SHP77 treated with DMSO at 0.1 percent for 48 hours (cell line): ENCODE measurements at regions not wholly inside any gene's neighbourhood (a gene's known extent, or its start where the extent isn't known, plus 50 kb on each side); places are given as distances from the start of the nearest gene placed in this dataset.
"Not testable (repeated sequence)": the region's sequence is repeated elsewhere in the genome, so short reads cannot be mapped to it uniquely, and the experiment has no call there.

ENCODE experiments used
- DNase-seq: peaks from one replicate; lab custom pipeline; 2025; lab: John Stamatoyannopoulos, UW

DNA sequence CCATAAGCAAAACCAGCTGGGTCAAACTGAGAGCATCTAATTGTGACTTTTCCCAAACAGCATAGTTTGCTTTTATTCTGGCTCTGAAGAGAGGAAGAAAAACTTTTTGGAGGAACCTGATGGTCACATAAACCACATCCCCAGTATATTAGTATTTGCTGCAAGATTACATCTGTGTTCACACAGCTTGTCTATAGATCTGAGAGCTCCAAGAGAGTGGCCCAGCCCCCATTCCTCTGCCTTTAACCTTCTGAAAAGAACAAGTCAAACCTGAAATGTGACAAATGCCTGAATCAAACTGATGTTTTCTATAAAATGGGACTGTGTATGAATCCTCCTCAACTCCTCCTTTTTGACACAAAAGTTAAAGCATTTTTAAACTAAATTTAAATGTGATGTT lies 435.2 kb downstream of the ZNF479 start:
- not testable (repeated sequence) for DNase-seq

DNA sequence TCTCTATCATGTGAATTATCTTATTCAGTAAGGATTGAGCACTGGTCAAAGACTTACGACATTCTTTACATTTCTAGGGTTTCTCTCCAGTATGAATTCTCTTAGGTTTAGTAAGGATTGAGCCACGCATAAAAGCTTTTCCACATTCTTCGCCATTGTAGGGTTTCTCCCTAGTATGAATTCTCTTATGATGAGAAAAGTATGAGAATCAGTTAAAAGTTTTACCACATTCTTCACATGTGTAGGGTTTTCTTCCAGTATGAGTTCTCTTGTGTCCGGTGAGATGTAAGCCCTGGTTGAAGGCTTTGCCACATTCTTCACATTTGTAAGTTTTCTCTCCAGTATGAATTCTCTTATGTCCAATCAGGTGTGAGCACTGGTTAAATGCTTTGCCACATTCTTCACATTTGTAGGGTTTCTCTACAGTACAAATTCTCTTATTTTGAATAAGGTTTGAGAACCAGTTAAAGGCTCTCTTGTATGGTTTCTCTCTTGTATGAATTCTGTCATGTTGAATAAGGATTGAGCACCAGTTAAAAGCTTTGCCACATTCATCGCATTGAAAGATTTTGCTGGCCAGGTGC lies 445.9 kb downstream of the ZNF479 start:
- DNase-seq, result no peak

DNA sequence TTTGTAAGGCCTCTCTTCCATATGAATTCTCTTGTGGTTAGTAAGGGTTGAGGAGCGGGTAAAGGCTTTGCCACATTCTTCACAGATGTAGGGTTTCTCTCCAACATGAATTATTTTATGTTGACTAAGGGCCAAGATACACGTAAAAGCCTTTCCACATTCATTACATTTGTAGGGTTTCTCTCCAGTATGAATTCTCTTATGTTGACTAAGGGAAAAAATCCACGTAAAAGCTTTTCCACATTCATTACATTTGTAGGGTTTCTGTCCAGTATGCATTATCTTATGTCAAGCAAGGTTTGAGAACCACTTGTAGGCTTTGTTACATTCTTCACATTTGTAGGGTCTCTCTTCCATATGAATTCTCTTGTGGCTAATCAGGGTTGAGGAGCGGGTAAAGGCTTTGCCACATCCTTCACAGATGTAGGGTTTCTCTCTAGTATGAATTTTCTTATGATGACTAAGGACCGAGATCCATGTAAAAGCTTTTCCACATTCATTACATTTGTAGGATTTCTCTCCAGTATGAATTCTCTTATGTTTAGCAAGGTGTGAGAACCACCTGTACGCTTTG lies 493.0 kb downstream of the ZNF479 start:
- DNase-seq, result no peak

GRCh38 chr7:56609852-56610355 lies 493.7 kb upstream of the NUPR2 start:
- no peak for DNase-seq

GRCh38 chr7:56605146-56605545 lies 488.9 kb upstream of the NUPR2 start:
- DNase-seq, result no peak

DNA sequence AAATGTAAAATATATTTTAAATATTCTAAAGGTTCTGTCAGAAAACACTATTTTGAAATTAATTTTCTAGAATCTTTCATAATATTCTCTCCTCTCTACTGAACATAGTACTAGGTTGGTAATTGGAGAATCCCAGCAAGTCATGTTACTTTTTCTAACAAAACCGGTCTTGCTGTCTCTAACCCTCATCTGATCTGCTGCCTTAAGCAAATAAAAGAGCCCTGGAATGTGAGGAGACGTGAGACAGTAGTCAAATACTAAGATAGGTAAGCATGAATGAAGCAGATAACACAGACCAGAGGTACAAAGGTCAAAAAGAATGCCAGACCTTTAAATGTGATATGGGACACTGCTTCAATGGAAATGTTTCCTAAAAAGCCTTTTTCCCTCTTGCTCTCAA lies 462.4 kb upstream of the NUPR2 start:
- no peak for DNase-seq

DNA sequence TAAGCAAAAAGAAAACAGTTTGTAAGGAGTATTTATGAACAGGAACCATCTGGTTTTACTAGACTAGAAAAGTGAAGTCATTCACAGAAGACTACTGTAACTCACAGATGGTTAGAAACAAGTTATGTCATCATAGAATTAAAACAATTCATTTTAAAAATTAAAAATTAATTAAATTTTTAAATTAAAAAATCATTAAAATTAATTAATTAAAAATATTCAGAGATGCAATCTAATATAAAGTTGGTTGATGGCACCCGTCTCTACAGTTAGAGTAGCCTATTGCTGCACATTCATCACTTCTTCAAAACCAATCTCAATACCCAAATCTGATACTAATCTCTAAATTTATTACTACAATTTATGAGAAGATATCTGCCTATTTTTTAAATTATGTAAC lies 454.8 kb upstream of the NUPR2 start:
- DNase-seq, result no peak

- no peak for DNase-seq
Observed at GRCh38 chr7:56538541-56539429, 422.6 kb upstream of the NUPR2 start.

DNA sequence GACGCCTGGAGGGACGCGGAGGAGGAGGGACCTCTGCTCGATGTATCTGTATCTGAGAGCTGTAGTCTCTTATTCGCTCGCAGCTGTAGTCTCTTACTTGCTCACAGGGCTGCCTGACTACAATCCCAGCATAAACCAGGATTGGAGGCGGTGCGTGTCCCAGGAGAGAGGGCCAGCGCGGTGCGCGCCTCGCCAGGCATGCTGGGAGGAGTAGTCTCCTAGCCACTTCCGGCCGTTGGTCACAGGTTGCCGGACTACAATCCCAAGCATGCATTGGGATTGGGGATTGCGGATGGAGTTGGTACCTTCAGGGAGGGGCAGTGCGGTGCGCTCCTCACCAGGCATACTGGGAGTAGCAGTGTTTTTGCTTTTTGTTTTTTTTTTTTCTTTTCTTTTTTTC lies 421.7 kb upstream of the NUPR2 start:
- peak; percentile 90 for DNase-seq

- peak; percentile 65 for DNase-seq
Observed at GRCh38 chr7:56537477-56537876, 421.3 kb upstream of the NUPR2 start.

GRCh38 chr7:56495165-56495564 lies 378.9 kb upstream of the NUPR2 start:
- DNase-seq, result no peak

DNA sequence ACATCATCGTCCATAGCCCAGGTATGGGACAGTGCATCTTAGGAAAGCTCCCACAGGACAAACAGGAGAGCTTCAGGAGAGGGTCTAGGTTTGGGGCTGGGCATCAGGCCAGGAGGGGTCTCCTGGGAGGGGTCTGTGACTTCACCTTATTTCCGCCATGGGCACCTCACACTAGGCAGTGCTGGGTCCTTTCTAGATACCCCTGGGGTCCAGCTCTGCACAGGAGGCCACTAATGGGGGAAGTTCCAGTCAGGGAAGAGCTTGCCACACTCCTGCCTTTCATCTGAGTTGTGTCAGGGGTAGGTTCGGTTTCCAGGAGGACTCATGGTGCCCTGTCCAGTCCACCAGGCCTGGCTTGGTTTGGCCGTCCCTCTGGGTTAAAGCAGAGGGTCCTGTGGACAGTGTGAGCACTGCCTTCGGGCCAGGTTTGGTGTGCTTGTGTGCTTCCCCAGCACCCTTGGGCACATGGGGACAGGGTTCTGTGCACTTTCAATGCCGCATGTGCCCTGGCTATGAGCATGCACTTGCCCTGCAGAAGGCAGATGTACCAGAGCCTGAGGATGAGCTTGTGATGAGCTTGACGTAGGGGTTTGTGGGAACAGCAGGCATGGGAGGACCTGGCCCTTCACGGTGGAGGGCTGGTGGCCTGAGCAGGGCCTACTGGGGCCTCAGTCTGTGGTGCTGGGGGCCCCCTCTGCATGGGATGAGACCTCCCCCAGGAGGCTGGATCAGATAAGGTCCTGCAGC lies 377.7 kb upstream of the NUPR2 start:
- no peak for DNase-seq

DNA sequence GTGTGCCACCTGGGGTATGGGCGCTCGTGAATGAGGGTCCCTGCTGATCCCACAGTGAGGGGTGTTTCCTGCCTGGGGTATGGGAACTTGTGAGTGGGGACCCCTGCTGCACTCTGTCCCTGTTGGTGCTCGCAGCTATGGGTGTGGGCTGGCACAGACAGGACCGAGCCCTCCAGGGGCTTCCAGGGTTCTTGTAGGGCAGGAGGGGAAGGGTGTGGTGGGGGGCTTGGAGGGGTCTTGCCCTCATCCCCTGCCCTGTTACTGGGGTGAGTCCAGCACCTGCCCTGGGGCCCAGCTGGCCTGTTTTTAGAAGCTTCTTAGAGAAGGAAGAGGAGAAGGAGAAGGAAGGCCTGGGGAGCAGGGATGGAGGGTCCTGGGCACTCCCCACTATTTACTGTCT lies 377.0 kb upstream of the NUPR2 start:
- no peak for DNase-seq

DNA sequence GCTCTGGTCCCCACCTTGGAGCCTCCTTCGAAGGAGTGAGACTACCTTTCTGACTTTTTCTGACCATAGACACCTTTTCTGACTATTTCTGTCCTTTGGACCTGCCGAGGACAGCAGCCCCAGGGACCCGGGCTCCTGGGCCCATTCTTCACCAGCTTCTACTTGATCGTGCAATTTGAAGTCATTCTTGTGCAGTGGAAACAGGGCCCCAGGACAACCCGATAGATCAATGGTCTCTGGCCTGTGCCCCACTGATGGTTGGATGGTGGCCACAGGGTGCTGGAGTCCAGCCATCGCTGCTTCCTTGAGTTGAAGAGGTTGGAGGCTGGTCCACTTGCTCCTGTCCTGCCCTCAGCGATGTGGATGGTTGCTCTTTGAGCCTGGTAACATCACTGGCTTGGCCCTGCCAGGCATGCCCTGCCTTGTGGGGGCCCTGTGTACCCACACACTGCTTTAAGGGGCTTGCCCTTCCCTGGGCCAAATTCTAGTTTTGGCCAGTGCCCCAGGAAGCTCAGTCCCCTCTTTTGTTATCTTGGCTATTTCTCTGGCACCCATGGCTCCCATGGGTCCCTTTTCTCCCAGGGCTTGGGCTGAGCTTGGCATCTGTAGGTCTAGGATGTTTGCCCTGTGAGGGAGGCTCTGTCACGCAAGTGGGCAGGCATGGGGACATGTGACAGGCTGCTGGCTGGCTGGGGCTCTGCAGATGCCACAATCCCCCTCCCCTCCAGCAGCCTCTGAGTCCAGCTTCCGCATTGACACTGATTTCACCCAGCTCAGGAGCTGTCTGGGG lies 375.6 kb upstream of the NUPR2 start:
- DNase-seq, result no peak

- no peak for DNase-seq
Observed at GRCh38 chr7:56483861-56484550, 367.8 kb upstream of the NUPR2 start.

GRCh38 chr7:56483153-56483552 lies 366.9 kb upstream of the NUPR2 start:
- DNase-seq, result no peak

- DNase-seq, result no peak
Observed at GRCh38 chr7:56479748-56480147, 363.5 kb upstream of the NUPR2 start.

GRCh38 chr7:56479136-56479535 lies 362.9 kb upstream of the NUPR2 start:
- DNase-seq, result no peak

- DNase-seq, result no peak
Observed at GRCh38 chr7:56474271-56474670, 358.1 kb upstream of the NUPR2 start.

DNA sequence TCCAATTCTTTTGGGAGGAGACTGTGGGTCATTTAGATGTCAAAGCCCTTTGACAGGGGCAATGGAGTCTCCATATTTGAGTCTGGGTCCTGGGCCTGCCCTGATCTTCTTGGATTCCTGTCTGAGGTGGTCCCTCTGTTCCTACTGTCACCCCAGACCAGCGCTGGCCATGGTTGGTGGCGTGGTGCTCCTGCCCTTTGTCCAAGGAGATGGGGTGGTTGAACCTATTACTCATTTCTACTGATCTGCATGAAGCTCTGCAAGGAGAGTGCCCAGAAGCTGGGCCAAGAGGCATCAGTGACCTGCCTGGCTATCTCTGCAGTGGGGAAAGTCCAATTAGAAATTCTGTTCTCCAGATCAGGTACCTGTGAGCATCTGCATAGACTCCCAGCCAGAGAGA lies 355.6 kb upstream of the NUPR2 start:
- no peak for DNase-seq
